ENCODE measurements at regions not wholly inside any gene's neighbourhood (a gene's known extent, or its start where the extent isn't known, plus 50 kb on each side); places are given as distances from the start of the nearest gene placed in this dataset.

DNA sequence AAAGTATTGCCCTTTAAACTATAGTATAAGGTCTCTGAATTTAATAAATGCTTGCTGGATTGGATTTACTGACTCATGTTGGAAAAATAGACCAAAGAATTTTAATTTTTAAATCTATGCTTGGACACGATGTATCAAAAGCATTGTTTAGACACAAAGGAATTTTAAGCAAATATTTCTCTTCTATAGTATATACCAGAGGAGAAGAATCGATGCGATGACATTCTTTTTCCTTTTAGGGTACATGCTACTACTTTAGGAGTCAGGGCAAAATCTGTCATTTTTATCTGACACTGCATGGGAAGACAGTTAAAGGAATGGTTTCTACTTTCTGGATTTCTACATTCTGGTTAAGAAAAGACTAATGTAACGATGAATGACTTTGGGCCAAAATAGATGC, 339.9 kb downstream of the BMPER start:
- Histone ChIP-seq H3K36me3 (no peaks in the 10 kb centered on the region), H3K4me1 (no peaks in the 10 kb centered on the region), H3K27ac (no peak overlapping the region), H3K27me3 (peaks cover 0 to 5% (median 0%) of the 10 kb centered on the region in 7 donors), H3K9me3 (no peaks in the 10 kb centered on the region), H3K4me3 (no peak overlapping the region)
- WGBS, 2 donors: 94 to 95% methylated on average over 4 of the region's 4 CpGs
- intact Hi-C loops (cut with DNase I): no loop called here
- ATAC-seq: no peak
- no peak for DNase-seq
- TF ChIP-seq CTCF (IDR thresholded peaks at IDR 0.05): no peak

GRCh38 chr7:34247468-34247867, 342.1 kb downstream of the BMPER start:
- ATAC-seq (no peak), DNase-seq (no peak)
- intact Hi-C loops (cut with DNase I): no loop called here
- peaks cover 0 to 5% (median 0%) of the 10 kb centered on the region in 7 donors for H3K27me3 ChIP-seq
- H3K27ac ChIP-seq: no peak overlapping the region
- H3K4me3 ChIP-seq: no peak overlapping the region
- no peaks in the 10 kb centered on the region for H3K9me3 ChIP-seq
- 86 to 98% methylated on average over 1 of the region's 1 CpG for WGBS, 2 donors
- TF ChIP-seq CTCF (IDR thresholded peaks at IDR 0.05): no peak
- H3K36me3 ChIP-seq: no peaks in the 10 kb centered on the region
- H3K4me1 ChIP-seq: no peaks in the 10 kb centered on the region

DNA sequence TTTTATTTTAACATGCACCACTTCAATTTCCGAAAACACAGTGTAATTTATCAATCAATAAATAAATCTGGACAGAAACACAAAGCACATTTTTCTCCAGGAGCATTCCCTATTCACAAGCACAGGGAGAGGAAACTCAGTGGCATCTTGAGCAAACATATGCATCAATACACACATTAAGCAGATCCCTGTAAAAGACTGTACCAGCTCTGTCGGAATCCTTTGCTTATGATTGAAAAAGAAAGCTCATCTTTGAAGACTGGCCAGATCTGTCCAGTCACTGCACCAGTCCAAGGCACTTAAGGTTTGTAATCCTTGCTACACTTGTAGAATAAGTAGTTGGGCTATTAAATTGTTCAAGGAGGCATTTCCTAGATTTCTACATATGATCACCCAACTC, 343.9 kb downstream of the BMPER start:
- Histone ChIP-seq H3K27me3 (peaks cover 0 to 5% (median 0%) of the 10 kb centered on the region in 7 donors), H3K4me3 (no peak overlapping the region), H3K27ac (no peak overlapping the region), H3K4me1 (no peaks in the 10 kb centered on the region), H3K36me3 (no peaks in the 10 kb centered on the region), H3K9me3 (no peaks in the 10 kb centered on the region)
- TF ChIP-seq CTCF (IDR thresholded peaks at IDR 0.05): no peak
- intact Hi-C loops (cut with DNase I): no loop called here
- ATAC-seq (no peak), DNase-seq (no peak)
- WGBS, 2 donors: 77% methylated on average over 2 of the region's 2 CpGs

DNA sequence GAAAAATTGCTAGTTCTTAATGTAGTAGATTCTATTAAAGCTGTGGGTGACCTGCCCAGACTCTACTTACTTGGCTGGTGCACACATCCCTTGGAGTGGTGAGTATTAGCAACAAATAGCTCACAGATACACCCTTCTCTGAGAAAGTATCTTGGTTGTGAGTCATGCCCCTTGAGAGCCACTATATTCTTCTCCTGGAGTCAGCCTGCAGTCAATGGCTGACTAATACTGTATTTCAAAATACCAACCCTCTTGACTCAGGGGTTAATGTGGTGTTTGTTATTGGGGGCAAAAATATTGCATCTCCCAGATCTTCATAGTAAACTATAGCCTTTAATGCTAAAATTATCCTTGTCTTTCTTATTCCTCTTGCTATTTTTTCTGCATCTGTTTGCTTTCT, 354.9 kb downstream of the BMPER start:
- Histone ChIP-seq H3K9me3 (peaks cover 0 to 4% (median 0%) of the 10 kb centered on the region in 11 donors), H3K27me3 (no peaks in the 10 kb centered on the region), H3K36me3 (no peaks in the 10 kb centered on the region), H3K4me3 (no peak overlapping the region), H3K27ac (no peak overlapping the region), H3K4me1 (no peaks in the 10 kb centered on the region)
- intact Hi-C loops (cut with DNase I): no loop called here
- no peak for DNase-seq
- ATAC-seq: peak in 2 of 8 donors; percentile 46 to 92
- no peak for TF ChIP-seq CTCF (IDR thresholded peaks at IDR 0.05)

GRCh38 chr7:34263168-34263567, 357.8 kb downstream of the BMPER start:
- no peaks in the 10 kb centered on the region for H3K27me3 ChIP-seq
- no peaks in the 10 kb centered on the region for H3K4me1 ChIP-seq
- 70 to 89% methylated on average over 2 of the region's 2 CpGs for WGBS, 2 donors
- DNase-seq (no peak), ATAC-seq (no peak)
- peaks cover 0 to 4% (median 0%) of the 10 kb centered on the region in 11 donors for H3K9me3 ChIP-seq
- TF ChIP-seq CTCF (IDR thresholded peaks at IDR 0.05): no peak
- no peak overlapping the region for H3K27ac ChIP-seq
- H3K36me3 ChIP-seq: no peaks in the 10 kb centered on the region
- H3K4me3 ChIP-seq: no peak overlapping the region
- intact Hi-C loops (cut with DNase I): no loop called here

Measured in heart right ventricle (tissue), 16 donors.